ENCODE measurements at regions not wholly inside any gene's neighbourhood (a gene's known extent, or its start where the extent isn't known, plus 50 kb on each side); places are given as distances from the start of the nearest gene placed in this dataset.

DNA sequence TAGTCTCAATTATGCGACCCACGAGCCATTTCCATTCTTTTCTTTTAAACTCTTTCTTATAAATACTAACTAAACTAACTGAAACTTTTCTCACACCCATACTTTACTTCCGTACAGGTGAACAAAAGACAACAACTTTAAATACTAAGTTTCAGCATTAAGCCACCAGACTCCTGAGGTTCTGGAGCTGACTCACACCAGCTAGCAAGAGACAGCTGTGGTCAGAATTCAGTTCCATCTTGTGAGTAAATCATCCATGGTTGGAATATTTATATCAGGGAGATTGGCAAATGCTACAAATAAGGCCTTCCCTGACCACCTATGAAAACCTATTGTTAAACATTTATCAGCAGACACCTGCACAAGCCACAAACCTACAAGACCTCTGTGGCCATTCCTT lies 897.0 kb downstream of the EFNB2 start:
- no peaks in the 10 kb centered on the region for H3K4me1 Mint-ChIP-seq
- Histone ChIP-seq H4K20me1 (replicated peaks; ENCODE audit: insufficient read depth) (no peaks in the 10 kb centered on the region), H3K36me3 (ENCODE audit: insufficient read depth) (no peaks in the 10 kb centered on the region), H3K9me2 (ENCODE audit: insufficient read depth) (no peaks in the 10 kb centered on the region), H3F3A (replicated peaks; ENCODE audit: low read depth) (no peaks in the 10 kb centered on the region), H3K27ac (ENCODE audit: low read depth) (no peak overlapping the region), H3K79me2 (replicated peaks; ENCODE audit: insufficient read depth) (no peaks in the 10 kb centered on the region), H3K4me1 (ENCODE audit: insufficient read depth) (no peaks in the 10 kb centered on the region), H3K27me3 (ENCODE audit: insufficient read depth) (no peaks in the 10 kb centered on the region), H2AFZ (no peak overlapping the region), H3K4me3 (no peak overlapping the region), H3K4me2 (no peak overlapping the region)
- TF ChIP-seq REST (IDR thresholded peaks at IDR 0.05; ENCODE audit: unreplicated experiment) (no peak), JUNB (IDR thresholded peaks at IDR 0.05; ENCODE audit: unreplicated experiment) (no peak), POLR2AphosphoS5 (IDR thresholded peaks at IDR 0.05; ENCODE audit: low read depth) (no peak)
- H3K27ac Mint-ChIP-seq = no peak overlapping the region
- H3K36me3 Mint-ChIP-seq (ENCODE audit: low read depth) = no peaks in the 10 kb centered on the region
- no peaks in the 10 kb centered on the region for H3K9me3 Mint-ChIP-seq
- no peak for ATAC-seq
- no peak overlapping the region for H3K4me3 Mint-ChIP-seq
- no peak for DNase-seq (ENCODE audit: low spot score)
- H3K27me3 Mint-ChIP-seq (ENCODE audit: insufficient read depth, low read depth, poor library complexity) = no peaks in the 10 kb centered on the region

DNA sequence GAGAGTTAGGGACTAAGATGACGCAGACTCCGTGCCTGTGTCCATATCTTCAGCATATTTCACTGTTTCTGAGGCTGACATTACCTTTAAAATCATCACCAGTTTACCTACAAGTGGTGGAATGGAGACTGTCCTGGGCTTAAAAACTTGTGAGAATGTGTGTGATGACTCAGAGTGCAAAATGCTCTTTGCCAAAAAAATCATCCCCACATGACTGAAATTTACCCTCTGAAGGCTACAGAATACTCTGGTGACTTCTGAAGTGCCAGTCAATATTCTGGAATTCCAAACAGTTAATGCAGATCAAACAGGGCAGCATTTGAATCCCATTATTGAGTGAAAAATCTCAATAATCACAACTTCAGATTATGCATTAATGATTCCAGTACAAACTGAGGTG lies 901.4 kb downstream of the EFNB2 start:
- Mint-ChIP-seq H3K4me3 (no peak overlapping the region), H3K4me1 (no peaks in the 10 kb centered on the region), H3K36me3 (ENCODE audit: low read depth) (no peaks in the 10 kb centered on the region; the same call in 2 of the 3 replicates), H3K27me3 (ENCODE audit: insufficient read depth, low read depth, poor library complexity) (peaks cover 3% of the 10 kb centered on the region), H3K27ac (no peak overlapping the region), H3K9me3 (no peaks in the 10 kb centered on the region)
- no peak for DNase-seq (ENCODE audit: low spot score)
- H3K27me3 ChIP-seq (ENCODE audit: insufficient read depth) = no peaks in the 10 kb centered on the region
- H4K20me1 ChIP-seq (replicated peaks; ENCODE audit: insufficient read depth) = no peaks in the 10 kb centered on the region
- H3F3A ChIP-seq (replicated peaks; ENCODE audit: low read depth) = no peaks in the 10 kb centered on the region
- H3K36me3 ChIP-seq (ENCODE audit: insufficient read depth) = no peaks in the 10 kb centered on the region
- no peak overlapping the region for H2AFZ ChIP-seq
- no peak overlapping the region for H3K4me3 ChIP-seq
- 0 out of 2 replicates have a peak, but pooled peaks cover 3% of the 10 kb centered on the region for H3K9me2 ChIP-seq (ENCODE audit: insufficient read depth)
- H3K79me2 ChIP-seq (replicated peaks; ENCODE audit: insufficient read depth) = no peaks in the 10 kb centered on the region
- no peaks in the 10 kb centered on the region for H3K4me1 ChIP-seq (ENCODE audit: insufficient read depth)
- ATAC-seq = no peak
- H3K4me2 ChIP-seq = no peak overlapping the region
- no peak overlapping the region for H3K27ac ChIP-seq (ENCODE audit: low read depth)
- TF ChIP-seq EZH2phosphoT487 (IDR thresholded peaks at IDR 0.05; ENCODE audit: unreplicated experiment) = no peak
- no peak for TF ChIP-seq ZNF462 (CRISPR knock-in tag; IDR thresholded peaks at IDR 0.05)
- TF ChIP-seq ZNF331 (CRISPR knock-in tag; IDR thresholded peaks at IDR 0.05; ENCODE audit: low read depth) = no peak
- no peak for TF ChIP-seq REST (IDR thresholded peaks at IDR 0.05; ENCODE audit: unreplicated experiment)
- TF ChIP-seq JUNB (IDR thresholded peaks at IDR 0.05; ENCODE audit: unreplicated experiment) = no peak
- TF ChIP-seq NANOG (IDR thresholded peaks at IDR 0.05; ENCODE audit: borderline replicate concordance) = no peak
- TF ChIP-seq STAT1 (IDR thresholded peaks at IDR 0.05; ENCODE audit: unreplicated experiment) = no peak

Data from GM23338 (cell line).